H1 (cell line): ENCODE measurements at regions not wholly inside any gene's neighbourhood (a gene's known extent, or its start where the extent isn't known, plus 50 kb on each side); places are given as distances from the start of the nearest gene placed in this dataset.

Experiments
- CTCF ChIA-PET: fragments of 300-600 bp; sonication (Branson Sonifier 250); formaldehyde crosslinking; loops from one replicate; lab custom pipeline; 2021; ENCODE audit not compliant: partially characterized antibody; lab: Charles Lee
- POLR2A ChIA-PET: fragments of 300-600 bp; sonication (Branson Sonifier 250); formaldehyde crosslinking; loops from one replicate; lab custom pipeline; 2021; ENCODE audit warnings: inconsistent platforms; ENCODE audit not compliant: partially characterized antibody; lab: Charles Lee
- DNase-seq, 2 experiments: peaks; one replicate each; pipeline versions ENCODE4 v3.0.0 to v3.0.0-alpha.2; 2010 to 2022; ENCODE audit warnings: low spot score in 2 of 2, low read depth in 1 of 2, mixed read lengths in 1 of 2
- FAIRE-seq: peaks from 2 replicates; lab custom pipeline; 2011; peaks lifted over from hg19 to GRCh38; lab: Jason Lieb, UNC
- H2AFZ ChIP-seq: 2 replicates; pipeline ENCODE4 v1.8.1; 2012; ENCODE audit warnings: low read length, inconsistent platforms
- H2AK5ac ChIP-seq: 2 replicates; pipeline ENCODE4 v1.6.1; 2013; ENCODE audit warnings: low read depth, low read length
- H2BK120ac ChIP-seq: replicated peaks from 2 replicates; pipeline ENCODE3; 2013; ENCODE audit warnings: low read depth, low read length, inconsistent platforms
- H2BK12ac ChIP-seq: 2 replicates; pipeline ENCODE4 v1.6.1; 2013; ENCODE audit warnings: low read depth, low read length
- H2BK15ac ChIP-seq: 2 replicates; pipeline ENCODE4 v1.6.1; 2013; ENCODE audit warnings: low read length
- H2BK20ac ChIP-seq: 2 replicates; pipeline ENCODE4 v1.6.1; 2013; ENCODE audit warnings: low read length
- H2BK5ac ChIP-seq: 2 replicates; pipeline ENCODE4 v1.6.1; 2013; ENCODE audit warnings: low read depth, low read length
- H3K14ac ChIP-seq: 2 replicates; pipeline ENCODE4 v1.6.1; 2013; ENCODE audit warnings: inconsistent platforms; ENCODE audit not compliant: insufficient read length
- H3K18ac ChIP-seq: 2 replicates; pipeline ENCODE4 v1.6.1; 2013; ENCODE audit warnings: low read length; ENCODE audit errors: extremely low read depth
- H3K23ac ChIP-seq: 2 replicates; pipeline ENCODE4 v1.6.1; 2013; ENCODE audit warnings: inconsistent platforms; ENCODE audit not compliant: insufficient read length
- H3K23me2 ChIP-seq: 2 replicates; pipeline ENCODE4 v1.6.1; 2013; ENCODE audit warnings: low read depth, low read length
- H3K27ac ChIP-seq: 2 replicates; pipeline ENCODE4 v1.6.1; 2011; ENCODE audit warnings: low read depth, low read length, inconsistent platforms
- H3K27me3 ChIP-seq, 4 experiments: replicated peaks in 1 of 4; 1 replicate in 1 of 4; 2 replicates in 3 of 4; pipeline versions ENCODE4 v1.6.1 to v1.8.1; 2011 to 2013; ENCODE audit warnings: low read length in 3 of 4, mild to moderate bottlenecking in 3 of 4, inconsistent platforms in 2 of 4, mixed read lengths in 2 of 4, moderate library complexity in 1 of 4; ENCODE audit not compliant: control insufficient read depth in 3 of 4, insufficient read depth in 3 of 4; ENCODE audit errors: extremely low read depth in 1 of 4
- H3K36me3 ChIP-seq, 4 experiments: 2 replicates each; pipeline versions ENCODE4 v1.6.1 to v1.8.1; 2011 to 2013; ENCODE audit warnings: mild to moderate bottlenecking in 4 of 4, low read length in 3 of 4, moderate library complexity in 2 of 4, control low read depth in 1 of 4, inconsistent platforms in 1 of 4; ENCODE audit not compliant: insufficient read depth in 4 of 4, control insufficient read depth in 2 of 4
- H3K4ac ChIP-seq: replicated peaks from 2 replicates; pipeline ENCODE3; 2013; ENCODE audit warnings: low read length, low read depth, mixed read lengths, inconsistent platforms; ENCODE audit not compliant: insufficient read length
- H3K4me1 ChIP-seq, 4 experiments: replicated peaks in 1 of 4; 1 replicate in 1 of 4; 2 replicates in 3 of 4; pipeline versions ENCODE4 v1.6.1 to v1.8.1; 2011 to 2013; ENCODE audit warnings: low read length in 3 of 4, inconsistent platforms in 2 of 4, mixed read lengths in 1 of 4; ENCODE audit not compliant: insufficient read depth in 4 of 4, control insufficient read depth in 3 of 4
- H3K4me2 ChIP-seq, 2 experiments: 2 replicates each; pipeline versions ENCODE4 v1.6.1 to v1.8.1; 2011 to 2013; ENCODE audit warnings: low read depth in 2 of 2, low read length in 2 of 2, control low read depth in 1 of 2, inconsistent platforms in 1 of 2, mild to moderate bottlenecking in 1 of 2; ENCODE audit not compliant: insufficient read depth in 1 of 2
- H3K4me3 ChIP-seq, 4 experiments: fragments of 200-600, 300-600 bp in 1 of 4; sonication (generic), shearing (Covaris generic), sonication (Bioruptor Twin) in 1 of 4; 2 replicates each; pipeline versions ENCODE4 v1.5.1 to v1.8.1; 2011 to 2016; ENCODE audit warnings: low read length in 4 of 4, low read depth in 3 of 4, control low read depth in 2 of 4, inconsistent platforms in 2 of 4, mild to moderate bottlenecking in 2 of 4, mixed read lengths in 1 of 4, moderate library complexity in 1 of 4; ENCODE audit not compliant: insufficient read depth in 2 of 4; ENCODE audit errors: extremely low read depth in 1 of 4
- H3K56ac ChIP-seq: replicated peaks from 2 replicates; pipeline ENCODE3; 2013; ENCODE audit warnings: low read depth, mild to moderate bottlenecking, mixed read lengths, low read length, inconsistent platforms; ENCODE audit not compliant: insufficient read length
- H3K79me1 ChIP-seq: 2 replicates; pipeline ENCODE4 v1.6.1; 2013; ENCODE audit warnings: low read depth, low read length, control low read depth
- H3K79me2 ChIP-seq, 2 experiments: 2 replicates each; pipeline versions ENCODE4 v1.6.1 to v1.8.1; 2012 to 2013; ENCODE audit warnings: low read length in 2 of 2, mild to moderate bottlenecking in 2 of 2, inconsistent platforms in 1 of 2; ENCODE audit not compliant: insufficient read depth in 2 of 2, control insufficient read depth in 1 of 2
- H3K9ac ChIP-seq, 4 experiments: replicated peaks in 1 of 4; 1 replicate in 1 of 4; 2 replicates in 3 of 4; pipeline versions ENCODE4 v1.6.1 to v1.8.1; 2011 to 2013; ENCODE audit warnings: low read depth in 3 of 4, low read length in 3 of 4, control low read depth in 2 of 4, mild to moderate bottlenecking in 2 of 4, moderate library complexity in 2 of 4, inconsistent platforms in 1 of 4; ENCODE audit errors: extremely low read depth in 1 of 4
- H3K9me3 ChIP-seq, 2 experiments: 2 replicates each; pipeline versions ENCODE4 v1.6.1 to v1.8.1; 2012 to 2013; ENCODE audit warnings: mild to moderate bottlenecking in 2 of 2, moderate library complexity in 2 of 2, control low read depth in 1 of 2, inconsistent platforms in 1 of 2, low read depth in 1 of 2, low read length in 1 of 2, mixed read lengths in 1 of 2; ENCODE audit not compliant: insufficient read depth in 2 of 2
- H4K20me1 ChIP-seq, 2 experiments: replicated peaks in 1 of 2; 2 replicates each; pipeline versions ENCODE3 to v1.8.1; 2011 to 2013; ENCODE audit warnings: inconsistent platforms in 2 of 2, low read length in 2 of 2, mild to moderate bottlenecking in 1 of 2; ENCODE audit not compliant: insufficient read depth in 2 of 2, control insufficient read depth in 1 of 2
- H4K5ac ChIP-seq: 2 replicates; pipeline ENCODE4 v1.6.1; 2013; ENCODE audit warnings: low read length, low read depth, mixed read lengths, inconsistent platforms; ENCODE audit not compliant: insufficient read length
- H4K8ac ChIP-seq: 2 replicates; pipeline ENCODE4 v1.8.0; 2013; ENCODE audit warnings: mild to moderate bottlenecking, moderate library complexity, low read length, inconsistent platforms; ENCODE audit not compliant: insufficient read depth; ENCODE audit errors: extremely low read depth
- H4K91ac ChIP-seq: replicated peaks from 2 replicates; pipeline ENCODE3; 2013; ENCODE audit warnings: low read length, mixed read lengths, inconsistent platforms; ENCODE audit not compliant: insufficient read length
- CHD2 ChIP-seq: IDR thresholded peaks from 2 replicates; pipeline ENCODE4 v1.6.1; 2012; ENCODE audit warnings: low read length, improper control_type of control experiment
- JUN ChIP-seq: IDR thresholded peaks from 2 replicates; pipeline ENCODE4 v1.6.1; 2011; ENCODE audit warnings: low read depth, mild to moderate bottlenecking, improper control_type of control experiment, low read length
- KDM4A ChIP-seq: IDR thresholded peaks from one replicate; pipeline ENCODE4 v1.7.1; 2012; ENCODE audit warnings: low read depth, mild to moderate bottlenecking, moderate library complexity, low read length, inconsistent platforms; ENCODE audit not compliant: severe bottlenecking
- WGBS, 2 experiments: shearing (Covaris generic) in 1 of 2; methylation state at CpG; one replicate each; pipeline versions ENCODE4 v1.1.6 to v1.1.7; 2013 to 2015; ENCODE audit warnings: low lambda C conversion rate in 2 of 2, mixed read lengths in 2 of 2, inconsistent platforms in 1 of 2, low coverage in 1 of 2, missing lambda C conversion rate in 1 of 2; ENCODE audit not compliant: insufficient replicate concordance in 2 of 2, insufficient coverage in 1 of 2, insufficient read length in 1 of 2; ENCODE audit errors: extremely low coverage in 1 of 2, missing lambda C conversion rate in 1 of 2; 5-methylcytosine and 5-hydroxymethylcytosine counted together

DNA sequence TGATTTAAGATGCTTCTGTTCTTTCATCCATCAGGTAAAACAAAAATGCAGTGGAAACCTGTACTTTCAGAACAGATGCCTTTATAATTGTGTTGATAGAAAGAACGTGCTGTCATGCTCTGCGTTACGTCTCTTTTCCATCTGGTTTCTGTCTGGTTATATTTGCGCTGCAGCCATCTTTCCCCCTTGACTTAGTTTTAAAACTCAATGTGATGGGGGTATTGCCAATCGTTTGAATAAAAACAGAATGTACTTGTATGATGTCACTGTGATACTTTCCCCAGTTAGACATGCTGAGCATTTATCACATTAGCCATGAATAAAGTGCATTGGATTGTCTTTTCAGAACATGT is 508.6 kb downstream of the ADCYAP1 start:
- H3K9me3 ChIP-seq = no peaks in the 10 kb centered on the region
- H3K23ac ChIP-seq = no peak overlapping the region
- FAIRE-seq = no peak
- no peak overlapping the region for H3K9ac ChIP-seq
- H3K4ac ChIP-seq = no peak overlapping the region
- CTCF ChIA-PET = interaction anchor here (1.2 kb wide), 1 partner anchor 58 kb away, joined by 4 read pairs; no protein-coding TSS in a partner anchor
- H3K56ac ChIP-seq = no peak overlapping the region
- no peak overlapping the region for H2BK12ac ChIP-seq
- no peaks in the 10 kb centered on the region for H3K23me2 ChIP-seq
- H3K79me1 ChIP-seq = no peaks in the 10 kb centered on the region
- H4K91ac ChIP-seq = no peak overlapping the region
- no peak overlapping the region for H2BK5ac ChIP-seq
- no peak overlapping the region for H2AFZ ChIP-seq
- no peaks in the 10 kb centered on the region for H4K20me1 ChIP-seq
- H3K14ac ChIP-seq = no peak overlapping the region
- H3K27ac ChIP-seq = no peak overlapping the region
- no peak overlapping the region for H3K18ac ChIP-seq
- no peak overlapping the region for H2AK5ac ChIP-seq
- no peak overlapping the region for H4K5ac ChIP-seq
- DNase-seq = no peak
- H3K4me3 ChIP-seq = no peak overlapping the region
- TF ChIP-seq CHD2 (no peak), KDM4A (no peak), JUN (no peak)
- TF ChIP-seq, all 59 proteins: peak for 0
- Histone ChIP-seq H4K8ac (no peak overlapping the region), H3K36me3 (no peaks in the 10 kb centered on the region), H2BK15ac (no peak overlapping the region), H3K79me2 (no peaks in the 10 kb centered on the region), H3K4me1 (no peaks in the 10 kb centered on the region), H3K27me3 (no peaks in the 10 kb centered on the region), H3K4me2 (no peak overlapping the region), H2BK20ac (no peak overlapping the region), H2BK120ac (no peak overlapping the region)
- POLR2A ChIA-PET = no interaction called here
- WGBS, 2 experiments = 85% methylated on average over 5 of the region's 5 CpGs; no CpG with 5 or more reads in 1 of the 2 experiments
